Loucy (cell line): ENCODE measurements at regions not wholly inside any gene's neighbourhood (a gene's known extent, or its start where the extent isn't known, plus 50 kb on each side); places are given as distances from the start of the nearest gene placed in this dataset.

Source experiments
- CTCF ChIP-seq: fragments of 200-600 bp; sonication (generic); conservative IDR thresholded peaks from 2 replicates; pipeline ENCODE4 v1.5.1; 2014; ENCODE audit warnings: mild to moderate bottlenecking, antibody characterized with exemption, low read length
- EZH2phosphoT487 ChIP-seq: fragments of 200-600 bp; IDR thresholded peaks from 2 replicates; pipeline ENCODE4 v1.6.1; 2018; ENCODE audit warnings: antibody characterized with exemption, mild to moderate bottlenecking, moderate library complexity, borderline replicate concordance

- no peak for TF ChIP-seq CTCF
- no peak for TF ChIP-seq EZH2phosphoT487
Measured at GRCh38 chr7:382043-382400, 92.1 kb downstream of the FOXL3 start.
